Smooth muscle cell (in vitro differentiated cells): ENCODE measurements at regions not wholly inside any gene's neighbourhood (a gene's known extent, or its start where the extent isn't known, plus 50 kb on each side); places are given as distances from the start of the nearest gene placed in this dataset.

Experiments
- DNase-seq: peaks from one replicate; lab custom pipeline; 2025; ENCODE audit not compliant: unreplicated experiment; lab: John Stamatoyannopoulos, UW
- H2AFZ ChIP-seq: fragments of 200-600 bp; sonication (generic); 2 replicates; pipeline ENCODE4 v1.6.0; 2016; ENCODE audit warnings: antibody characterized with exemption, low read depth, mild to moderate bottlenecking
- H3F3A ChIP-seq: fragments of 200-600 bp; sonication (generic); 2 replicates; pipeline ENCODE4 v1.6.0; 2017; ENCODE audit warnings: antibody characterized with exemption, low read depth
- H3K27ac ChIP-seq: fragments of 200-600 bp; sonication (generic); 2 replicates; pipeline ENCODE4 v1.5.1; 2016; ENCODE audit warnings: low read depth, mild to moderate bottlenecking
- H3K27me3 ChIP-seq: fragments of 200-600 bp; sonication (generic); 2 replicates; pipeline ENCODE4 v1.6.1; 2016; ENCODE audit warnings: low read depth, mild to moderate bottlenecking
- H3K36me3 ChIP-seq: fragments of 200-600 bp; sonication (generic); 2 replicates; pipeline ENCODE4 v1.5.1; 2016; ENCODE audit warnings: low read depth
- H3K4me1 ChIP-seq: fragments of 200-600 bp; sonication (generic); 2 replicates; pipeline ENCODE4 v1.5.1; 2016; ENCODE audit warnings: low read depth
- H3K4me2 ChIP-seq: fragments of 200-600 bp; sonication (generic); 2 replicates; pipeline ENCODE4 v1.6.0; 2016; ENCODE audit warnings: mild to moderate bottlenecking
- H3K4me3 ChIP-seq: fragments of 200-600 bp; sonication (generic); 2 replicates; pipeline ENCODE4 v1.5.1; 2016; ENCODE audit warnings: mild to moderate bottlenecking
- H3K79me2 ChIP-seq: fragments of 200-600 bp; sonication (generic); 2 replicates; pipeline ENCODE4 v1.6.0; 2016; ENCODE audit warnings: low read depth, mild to moderate bottlenecking
- H3K9ac ChIP-seq: fragments of 200-600 bp; sonication (generic); 2 replicates; pipeline ENCODE4 v1.6.0; 2016; ENCODE audit warnings: low read depth
- H3K9me3 ChIP-seq: fragments of 200-600 bp; sonication (generic); replicated peaks from 2 replicates; pipeline ENCODE4 v1.5.1; 2016; ENCODE audit warnings: low read depth
- H4K20me1 ChIP-seq: fragments of 200-600 bp; sonication (generic); 2 replicates; pipeline ENCODE4 v1.6.0; 2016; ENCODE audit warnings: low read depth
- CTCF ChIP-seq: fragments of 200-600 bp; sonication (generic); IDR thresholded peaks from 2 replicates; pipeline ENCODE4 v1.5.1; 2017; ENCODE audit warnings: borderline replicate concordance, mild to moderate bottlenecking, antibody characterized with exemption; ENCODE audit not compliant: insufficient read depth, poor library complexity, severe bottlenecking
- WGBS: methylation state at CpG from one replicate; pipeline ENCODE4 v1.1.7; 2016; ENCODE audit warnings: low lambda C conversion rate; 5-methylcytosine and 5-hydroxymethylcytosine counted together

- no peaks in the 10 kb centered on the region for H3K36me3 ChIP-seq
- no peak overlapping the region for H3K4me3 ChIP-seq
- peak overlapping the region; percentile 25 for H3K27ac ChIP-seq
- peak overlapping the region; percentile 62 for H3K4me2 ChIP-seq
- H3K9ac ChIP-seq = no peak overlapping the region
- H3K27me3 ChIP-seq = no peaks in the 10 kb centered on the region
- H4K20me1 ChIP-seq = no peaks in the 10 kb centered on the region
- no peaks in the 10 kb centered on the region for H3K4me1 ChIP-seq
- no peak for DNase-seq
- H3F3A ChIP-seq = peaks cover 7% of the 10 kb centered on the region
- no peaks in the 10 kb centered on the region for H3K79me2 ChIP-seq
- H2AFZ ChIP-seq = peak overlapping the region; percentile 78
- WGBS = 42% methylated on average over 7 of the region's 7 CpGs
- no peak for TF ChIP-seq CTCF
- H3K9me3 ChIP-seq = no peaks in the 10 kb centered on the region
Measured at GRCh38 chr11:12598330-12599256, 75.6 kb upstream of the TEAD1 start.

- no peaks in the 10 kb centered on the region for H3K27me3 ChIP-seq
- no peaks in the 10 kb centered on the region for H3K36me3 ChIP-seq
- no peak overlapping the region for H3K27ac ChIP-seq
- DNase-seq = no peak
- no peak overlapping the region for H3K4me2 ChIP-seq
- H2AFZ ChIP-seq = peak overlapping the region; percentile 78
- no peak overlapping the region for H3K4me3 ChIP-seq
- no peaks in the 10 kb centered on the region for H4K20me1 ChIP-seq
- H3K4me1 ChIP-seq = no peaks in the 10 kb centered on the region
- H3K79me2 ChIP-seq = no peaks in the 10 kb centered on the region
- peak; percentile 68 for TF ChIP-seq CTCF
- no peak overlapping the region for H3K9ac ChIP-seq
- H3K9me3 ChIP-seq = no peaks in the 10 kb centered on the region
- peaks cover 11% of the 10 kb centered on the region for H3F3A ChIP-seq
- 53% methylated on average over 15 of the region's 15 CpGs for WGBS
Measured at GRCh38 chr11:12599408-12600143, 74.6 kb upstream of the TEAD1 start.

- no peaks in the 10 kb centered on the region for H3K27me3 ChIP-seq
- no peak overlapping the region for H3K4me2 ChIP-seq
- H3K9ac ChIP-seq = no peak overlapping the region
- H4K20me1 ChIP-seq = no peaks in the 10 kb centered on the region
- no peaks in the 10 kb centered on the region for H3K36me3 ChIP-seq
- no peak for DNase-seq
- H2AFZ ChIP-seq = peak overlapping the region; percentile 33
- no peak overlapping the region for H3K4me3 ChIP-seq
- TF ChIP-seq CTCF = no peak
- H3K27ac ChIP-seq = no peak overlapping the region
- H3K79me2 ChIP-seq = no peaks in the 10 kb centered on the region
- peaks cover 21% of the 10 kb centered on the region for H3F3A ChIP-seq
- H3K4me1 ChIP-seq = no peaks in the 10 kb centered on the region
- H3K9me3 ChIP-seq = no peaks in the 10 kb centered on the region
- WGBS = 81% methylated on average over 6 of the region's 6 CpGs
Measured at GRCh38 chr11:12600829-12601228, 73.4 kb upstream of the TEAD1 start.
